HFF-Myc (cell line): ENCODE measurements at regions not wholly inside any gene's neighbourhood (a gene's known extent, or its start where the extent isn't known, plus 50 kb on each side); places are given as distances from the start of the nearest gene placed in this dataset.

Source experiments
- DNase-seq: peaks from one replicate; pipeline ENCODE4 v3.0.0-alpha.2; 2011; ENCODE audit warnings: low read depth; ENCODE audit errors: extremely low read depth
- H3K4me3 ChIP-seq: replicated peaks from 2 replicates; pipeline ENCODE4 v1.5.1; 2011; ENCODE audit warnings: low read depth, mild to moderate bottlenecking, control low read depth, low read length
- TF ChIP-seq, protein P1 (sequence below): IDR thresholded peaks from 2 replicates; pipeline ENCODE4 v1.5.1; 2012; ENCODE audit warnings: mild to moderate bottlenecking, low read depth, low read length, control low read depth; ENCODE audit errors: missing control alignments

DNA sequence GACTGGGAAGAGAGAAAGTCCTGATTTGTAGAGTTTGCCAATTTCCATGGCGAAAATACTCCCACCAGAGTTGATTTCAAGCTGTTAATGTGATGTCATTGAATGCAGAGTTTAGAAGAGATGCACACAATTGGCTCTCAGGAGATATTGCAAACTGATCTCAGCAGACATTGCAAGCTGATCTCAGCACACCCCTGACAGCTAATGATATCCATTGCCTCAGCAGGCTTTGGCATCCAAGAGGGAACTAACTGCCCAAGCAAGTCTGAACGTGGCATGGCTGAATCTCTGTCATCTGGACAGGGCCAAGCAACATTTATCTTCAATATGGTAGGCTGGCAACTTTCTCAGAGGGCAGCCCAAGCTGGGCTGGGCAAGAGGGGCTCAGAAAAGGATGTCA is 78.4 kb upstream of the CYP1B1 start:
- DNase-seq = no peak
- TF ChIP-seq, protein P1, sequence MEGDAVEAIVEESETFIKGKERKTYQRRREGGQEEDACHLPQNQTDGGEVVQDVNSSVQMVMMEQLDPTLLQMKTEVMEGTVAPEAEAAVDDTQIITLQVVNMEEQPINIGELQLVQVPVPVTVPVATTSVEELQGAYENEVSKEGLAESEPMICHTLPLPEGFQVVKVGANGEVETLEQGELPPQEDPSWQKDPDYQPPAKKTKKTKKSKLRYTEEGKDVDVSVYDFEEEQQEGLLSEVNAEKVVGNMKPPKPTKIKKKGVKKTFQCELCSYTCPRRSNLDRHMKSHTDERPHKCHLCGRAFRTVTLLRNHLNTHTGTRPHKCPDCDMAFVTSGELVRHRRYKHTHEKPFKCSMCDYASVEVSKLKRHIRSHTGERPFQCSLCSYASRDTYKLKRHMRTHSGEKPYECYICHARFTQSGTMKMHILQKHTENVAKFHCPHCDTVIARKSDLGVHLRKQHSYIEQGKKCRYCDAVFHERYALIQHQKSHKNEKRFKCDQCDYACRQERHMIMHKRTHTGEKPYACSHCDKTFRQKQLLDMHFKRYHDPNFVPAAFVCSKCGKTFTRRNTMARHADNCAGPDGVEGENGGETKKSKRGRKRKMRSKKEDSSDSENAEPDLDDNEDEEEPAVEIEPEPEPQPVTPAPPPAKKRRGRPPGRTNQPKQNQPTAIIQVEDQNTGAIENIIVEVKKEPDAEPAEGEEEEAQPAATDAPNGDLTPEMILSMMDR = no peak
- no peak overlapping the region for H3K4me3 ChIP-seq

DNA sequence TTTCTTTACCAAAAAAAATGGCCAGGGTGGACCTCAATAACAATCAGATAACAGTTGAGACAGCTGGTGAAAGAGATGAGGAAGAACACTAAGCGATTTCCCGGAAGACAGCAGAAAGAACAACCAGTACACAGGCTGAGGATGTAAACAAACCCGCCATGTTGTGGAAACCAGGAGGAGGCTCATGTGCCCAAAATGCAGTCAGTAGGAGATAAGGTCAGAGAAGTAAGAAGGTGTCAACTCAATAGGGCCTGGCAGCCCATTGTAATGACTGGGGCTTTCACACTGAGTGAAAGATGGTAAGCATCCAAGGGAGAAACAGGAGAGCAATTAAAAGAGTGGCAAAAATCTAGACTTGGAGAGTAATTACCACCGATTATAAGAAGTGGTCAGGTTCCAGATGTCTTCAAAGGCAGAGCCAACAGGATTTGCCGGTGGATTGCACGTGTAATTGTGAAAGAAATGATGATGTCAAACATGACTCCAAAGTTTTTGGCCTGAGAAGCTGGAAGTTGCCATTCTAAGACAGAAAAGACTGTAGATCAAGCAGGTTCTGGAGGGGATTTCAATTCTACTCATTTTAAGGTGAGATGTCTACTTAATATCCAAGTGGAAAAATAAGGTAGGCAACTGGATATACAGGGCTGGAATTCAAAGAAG is 77.7 kb upstream of the CYP1B1 start:
- TF ChIP-seq, protein P1 = no peak
- no peak for DNase-seq
- no peak overlapping the region for H3K4me3 ChIP-seq

DNA sequence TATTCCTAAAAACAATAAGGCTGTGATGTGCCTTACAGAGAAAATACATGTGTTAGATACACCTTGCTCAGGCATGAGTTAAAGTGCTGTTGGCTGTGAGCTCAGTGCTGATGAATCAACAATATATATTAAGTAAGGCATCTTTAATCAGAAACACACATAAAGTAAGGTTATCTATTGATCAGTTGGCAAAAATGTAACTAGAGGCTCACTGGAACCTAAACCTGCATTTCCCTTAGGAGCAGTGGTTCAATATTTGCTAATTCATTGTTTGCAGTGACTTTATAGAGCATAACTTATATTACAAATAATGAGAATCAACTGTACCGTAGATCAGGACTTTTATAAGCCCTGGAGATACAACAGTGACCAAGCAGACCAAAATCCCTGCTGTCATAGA is 77.0 kb upstream of the CYP1B1 start:
- TF ChIP-seq, protein P1 = no peak
- no peak for DNase-seq
- H3K4me3 ChIP-seq = no peak overlapping the region

DNA sequence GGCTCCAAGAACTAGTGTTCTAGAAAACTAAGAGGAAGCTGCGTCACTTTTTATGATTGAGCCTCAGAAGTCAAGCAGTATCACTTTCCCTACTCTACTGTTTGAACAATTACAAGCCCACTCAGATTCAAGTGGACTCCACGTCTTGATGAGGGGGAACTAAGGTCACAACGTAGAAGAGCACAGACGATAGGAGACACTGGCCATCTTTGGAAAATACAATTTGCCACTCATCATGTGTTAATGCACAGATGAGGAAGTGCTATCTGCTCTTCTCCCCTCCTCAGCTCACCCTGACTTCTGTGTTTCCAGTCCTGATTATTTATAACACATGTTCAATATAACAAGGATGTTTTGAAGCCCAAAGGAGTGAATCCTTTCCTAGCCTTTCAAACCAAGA is 76.1 kb upstream of the CYP1B1 start:
- DNase-seq = no peak
- no peak overlapping the region for H3K4me3 ChIP-seq
- TF ChIP-seq, protein P1 = no peak

GRCh38 chr2:38149531-38149930 is 73.6 kb upstream of the CYP1B1 start:
- TF ChIP-seq, protein P1 = no peak
- DNase-seq = no peak
- H3K4me3 ChIP-seq = no peak overlapping the region

DNA sequence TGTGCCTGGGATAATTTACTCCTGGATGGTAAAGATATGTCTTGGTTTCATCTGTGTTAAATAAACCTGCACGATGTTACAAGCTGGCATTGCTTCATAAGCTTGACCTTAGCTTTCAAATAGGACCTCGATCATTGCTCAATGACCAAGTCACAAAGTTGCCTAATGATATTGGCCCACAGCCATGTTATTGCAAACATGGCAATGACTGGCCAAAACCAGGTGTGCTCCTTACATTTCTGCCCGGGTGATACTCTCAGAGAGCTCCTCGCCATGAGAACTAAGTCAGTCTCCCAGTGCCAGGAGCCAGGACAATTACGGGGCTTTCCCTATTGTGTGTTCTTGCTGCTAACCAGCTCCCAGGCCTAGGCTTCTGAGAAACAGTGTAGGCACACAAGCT is 72.5 kb upstream of the CYP1B1 start:
- DNase-seq = no peak
- H3K4me3 ChIP-seq = no peak overlapping the region

More for the DNA sequence above, 72.5 kb upstream of the CYP1B1 start:
- TF ChIP-seq, protein P1 = no peak
